OCI-LY3 (cell line): ENCODE measurements at regions not wholly inside any gene's neighbourhood (a gene's known extent, or its start where the extent isn't known, plus 50 kb on each side); places are given as distances from the start of the nearest gene placed in this dataset.

ENCODE experiments used
- EZH2phosphoT487 ChIP-seq: fragments of 200-600 bp; shearing (Covaris generic); IDR thresholded peaks from 2 replicates; pipeline ENCODE4 v1.6.1; 2018; ENCODE audit warnings: antibody characterized with exemption, mixed run types, low read depth
- TF ChIP-seq, protein P1 (sequence below): fragments of 200-600, 300-600 bp; sonication (generic); IDR thresholded peaks from 2 replicates; pipeline ENCODE4 v1.5.1; 2014; ENCODE audit warnings: antibody characterized with exemption, low read length, low read depth

GRCh38 chr2:120612931-120613330, 122.7 kb upstream of the GLI2 start:
- TF ChIP-seq, protein P1, sequence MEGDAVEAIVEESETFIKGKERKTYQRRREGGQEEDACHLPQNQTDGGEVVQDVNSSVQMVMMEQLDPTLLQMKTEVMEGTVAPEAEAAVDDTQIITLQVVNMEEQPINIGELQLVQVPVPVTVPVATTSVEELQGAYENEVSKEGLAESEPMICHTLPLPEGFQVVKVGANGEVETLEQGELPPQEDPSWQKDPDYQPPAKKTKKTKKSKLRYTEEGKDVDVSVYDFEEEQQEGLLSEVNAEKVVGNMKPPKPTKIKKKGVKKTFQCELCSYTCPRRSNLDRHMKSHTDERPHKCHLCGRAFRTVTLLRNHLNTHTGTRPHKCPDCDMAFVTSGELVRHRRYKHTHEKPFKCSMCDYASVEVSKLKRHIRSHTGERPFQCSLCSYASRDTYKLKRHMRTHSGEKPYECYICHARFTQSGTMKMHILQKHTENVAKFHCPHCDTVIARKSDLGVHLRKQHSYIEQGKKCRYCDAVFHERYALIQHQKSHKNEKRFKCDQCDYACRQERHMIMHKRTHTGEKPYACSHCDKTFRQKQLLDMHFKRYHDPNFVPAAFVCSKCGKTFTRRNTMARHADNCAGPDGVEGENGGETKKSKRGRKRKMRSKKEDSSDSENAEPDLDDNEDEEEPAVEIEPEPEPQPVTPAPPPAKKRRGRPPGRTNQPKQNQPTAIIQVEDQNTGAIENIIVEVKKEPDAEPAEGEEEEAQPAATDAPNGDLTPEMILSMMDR: no peak
- TF ChIP-seq EZH2phosphoT487: no peak
